Iris pigment epithelial cell (primary cell): ENCODE measurements at regions not wholly inside any gene's neighbourhood (a gene's known extent, or its start where the extent isn't known, plus 50 kb on each side); places are given as distances from the start of the nearest gene placed in this dataset.
"Not testable (repeated sequence)": the region's sequence is repeated elsewhere in the genome, so short reads cannot be mapped to it uniquely, and the experiment has no call there.

Experiments
- DNase-seq: peaks from one replicate; pipeline ENCODE4 v3.0.0-alpha.2; 2011; ENCODE audit warnings: low read depth

- DNase-seq: no peak
Observed at GRCh38 chr2:125364192-125364983, 1291.6 kb upstream of the GYPC start.

GRCh38 chr2:125364984-125365265, 1291.0 kb upstream of the GYPC start:
- DNase-seq: no peak

GRCh38 chr2:125371867-125372266, 1284.1 kb upstream of the GYPC start:
- no peak for DNase-seq

GRCh38 chr2:125373293-125373692, 1282.7 kb upstream of the GYPC start:
- no peak for DNase-seq

GRCh38 chr2:125386074-125386473, 1269.9 kb upstream of the GYPC start:
- DNase-seq: no peak

GRCh38 chr2:125397535-125398251, 1258.3 kb upstream of the GYPC start:
- DNase-seq: no peak

GRCh38 chr2:125398738-125399524, 1257.0 kb upstream of the GYPC start:
- DNase-seq: no peak

GRCh38 chr2:125405816-125406215, 1250.1 kb upstream of the GYPC start:
- DNase-seq: peak; percentile 89

GRCh38 chr2:125408874-125409538, 1247.0 kb upstream of the GYPC start:
- no peak for DNase-seq

- DNase-seq: no peak
Observed at GRCh38 chr2:125418483-125418882, 1237.5 kb upstream of the GYPC start.

- not testable (repeated sequence) for DNase-seq
Observed at GRCh38 chr2:125422198-125422770, 1233.7 kb upstream of the GYPC start.

- DNase-seq: no peak
Observed at GRCh38 chr2:125424266-125424785, 1231.6 kb upstream of the GYPC start.

GRCh38 chr2:125427721-125428315, 1228.1 kb upstream of the GYPC start:
- no peak for DNase-seq

GRCh38 chr2:125444106-125444505, 1211.9 kb upstream of the GYPC start:
- no peak for DNase-seq

GRCh38 chr2:125445495-125445894, 1210.5 kb upstream of the GYPC start:
- DNase-seq: no peak

GRCh38 chr2:125450092-125450491, 1205.9 kb upstream of the GYPC start:
- no peak for DNase-seq

GRCh38 chr2:125455110-125455509, 1200.8 kb upstream of the GYPC start:
- no peak for DNase-seq

GRCh38 chr2:125456693-125457363, 1199.1 kb upstream of the GYPC start:
- DNase-seq: no peak

GRCh38 chr2:125471963-125472362, 1184.0 kb upstream of the GYPC start:
- DNase-seq: no peak

- no peak for DNase-seq
Observed at GRCh38 chr2:125479143-125479636, 1176.8 kb upstream of the GYPC start.

GRCh38 chr2:125490308-125490707, 1165.7 kb upstream of the GYPC start:
- DNase-seq: no peak
